ENCODE measurements at regions not wholly inside any gene's neighbourhood (a gene's known extent, or its start where the extent isn't known, plus 50 kb on each side); places are given as distances from the start of the nearest gene placed in this dataset.

DNA sequence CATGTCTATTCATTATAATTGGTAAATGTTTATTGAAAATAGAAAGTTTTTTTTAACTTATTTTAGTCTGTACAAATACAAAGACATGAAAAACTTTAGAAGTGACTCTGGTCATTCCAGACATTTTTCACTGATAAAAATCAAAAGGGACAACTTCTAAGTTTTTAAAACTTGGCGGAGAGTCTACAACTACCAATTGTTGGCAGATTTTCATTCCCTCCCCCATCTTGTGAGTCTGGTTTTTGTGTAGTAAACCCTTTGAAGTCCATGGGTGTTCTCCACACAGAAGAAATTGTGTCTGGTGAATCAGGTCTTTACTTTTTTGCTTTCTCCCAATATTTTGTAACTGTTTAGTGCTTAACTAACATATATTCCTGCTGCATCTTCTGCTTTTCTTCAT is 336.5 kb downstream of the PDGFC start:
- H3K27ac ChIP-seq (ENCODE audit: insufficient read depth in 1 of 2, low read depth in 1 of 2, low read length in 2 of 2, poor library complexity in 1 of 2, severe bottlenecking in 2 of 2), result no peak overlapping the region
- ChIA-PET CTCF (no interaction called here), POLR2A (no interaction called here)
- H3K4me1 ChIP-seq (ENCODE audit: control extremely low read depth in 1 of 4, control insufficient read depth in 4 of 4, insufficient read depth in 4 of 4, low read length in 3 of 4), result no peaks in the 10 kb centered on the region
- no peaks in the 10 kb centered on the region for H3K9me3 ChIP-seq (ENCODE audit: control extremely low read depth in 1 of 5, control insufficient read depth in 4 of 5, insufficient read depth in 2 of 5, low read depth in 1 of 5, low read length in 4 of 5)
- WGBS (ENCODE audit: insufficient coverage), result 100% methylated on average over 1 of the region's 1 CpG
- H3K27me3 ChIP-seq (replicated peaks in 2 of 5; ENCODE audit: control insufficient read depth in 4 of 5, insufficient read depth in 5 of 5, low read length in 4 of 5), result no peaks in the 10 kb centered on the region
- DNase-seq, result no peak
- H3K36me3 ChIP-seq (ENCODE audit: control insufficient read depth in 4 of 4, insufficient read depth in 4 of 4, low read length in 3 of 4), result no peaks in the 10 kb centered on the region
- no peak overlapping the region for H3K4me3 ChIP-seq (ENCODE audit: control insufficient read depth in 1 of 7, extremely low read depth in 1 of 7, insufficient read depth in 4 of 7, low read depth in 2 of 7, low read length in 6 of 7)

DNA sequence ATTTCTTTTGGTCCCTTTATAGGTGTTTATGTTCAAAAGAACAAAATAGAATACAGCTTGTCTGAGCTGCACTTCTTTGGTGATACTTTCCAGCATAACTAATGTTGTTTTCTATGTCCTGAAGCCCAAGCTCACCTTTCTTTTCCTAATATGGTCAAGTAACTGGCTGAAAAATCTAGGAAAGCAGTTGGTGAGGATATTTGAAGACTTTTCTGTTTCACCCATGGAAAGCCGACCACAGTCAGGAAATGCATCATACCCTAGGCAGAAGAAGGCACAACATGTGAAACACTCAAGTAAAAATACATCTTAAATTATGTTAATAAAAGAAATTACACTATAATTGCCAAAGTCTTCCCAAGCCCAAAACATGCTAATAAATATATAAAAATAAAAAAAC is 337.0 kb downstream of the PDGFC start:
- Histone ChIP-seq H3K9me3 (ENCODE audit: control extremely low read depth in 1 of 5, control insufficient read depth in 4 of 5, insufficient read depth in 2 of 5, low read depth in 1 of 5, low read length in 4 of 5) (peaks cover 0 to 2% (median 0%) of the 10 kb centered on the region in 5 experiments), H3K27me3 (replicated peaks in 2 of 5; ENCODE audit: control insufficient read depth in 4 of 5, insufficient read depth in 5 of 5, low read length in 4 of 5) (no peaks in the 10 kb centered on the region), H3K4me1 (ENCODE audit: control extremely low read depth in 1 of 4, control insufficient read depth in 4 of 4, insufficient read depth in 4 of 4, low read length in 3 of 4) (no peaks in the 10 kb centered on the region), H3K27ac (ENCODE audit: insufficient read depth in 1 of 2, low read depth in 1 of 2, low read length in 2 of 2, poor library complexity in 1 of 2, severe bottlenecking in 2 of 2) (no peak overlapping the region), H3K4me3 (ENCODE audit: control insufficient read depth in 1 of 7, extremely low read depth in 1 of 7, insufficient read depth in 4 of 7, low read depth in 2 of 7, low read length in 6 of 7) (no peak overlapping the region), H3K36me3 (ENCODE audit: control insufficient read depth in 4 of 4, insufficient read depth in 4 of 4, low read length in 3 of 4) (no peaks in the 10 kb centered on the region)
- DNase-seq, result no peak
- POLR2A ChIA-PET, result no interaction called here
- CTCF ChIA-PET, result no interaction called here
- no CpG with 5 or more reads among the region's 1 CpG for WGBS (ENCODE audit: insufficient coverage)

- Histone ChIP-seq H3K27ac (ENCODE audit: insufficient read depth in 1 of 2, low read depth in 1 of 2, low read length in 2 of 2, poor library complexity in 1 of 2, severe bottlenecking in 2 of 2) (no peak overlapping the region), H3K36me3 (ENCODE audit: control insufficient read depth in 4 of 4, insufficient read depth in 4 of 4, low read length in 3 of 4) (no peaks in the 10 kb centered on the region), H3K4me3 (ENCODE audit: control insufficient read depth in 1 of 7, extremely low read depth in 1 of 7, insufficient read depth in 4 of 7, low read depth in 2 of 7, low read length in 6 of 7) (no peak overlapping the region), H3K27me3 (replicated peaks in 2 of 5; ENCODE audit: control insufficient read depth in 4 of 5, insufficient read depth in 5 of 5, low read length in 4 of 5) (no peaks in the 10 kb centered on the region), H3K4me1 (ENCODE audit: control extremely low read depth in 1 of 4, control insufficient read depth in 4 of 4, insufficient read depth in 4 of 4, low read length in 3 of 4) (no peaks in the 10 kb centered on the region), H3K9me3 (ENCODE audit: control extremely low read depth in 1 of 5, control insufficient read depth in 4 of 5, insufficient read depth in 2 of 5, low read depth in 1 of 5, low read length in 4 of 5) (peaks cover 0 to 2% (median 0%) of the 10 kb centered on the region in 5 experiments)
- ChIA-PET POLR2A (no interaction called here), CTCF (no interaction called here)
- WGBS (ENCODE audit: insufficient coverage), result 100% methylated on average over 2 of the region's 5 CpGs
- no peak for DNase-seq
These were observed 337.8 kb downstream of the PDGFC start for GRCh38 chr4:156633847-156634246.

DNA sequence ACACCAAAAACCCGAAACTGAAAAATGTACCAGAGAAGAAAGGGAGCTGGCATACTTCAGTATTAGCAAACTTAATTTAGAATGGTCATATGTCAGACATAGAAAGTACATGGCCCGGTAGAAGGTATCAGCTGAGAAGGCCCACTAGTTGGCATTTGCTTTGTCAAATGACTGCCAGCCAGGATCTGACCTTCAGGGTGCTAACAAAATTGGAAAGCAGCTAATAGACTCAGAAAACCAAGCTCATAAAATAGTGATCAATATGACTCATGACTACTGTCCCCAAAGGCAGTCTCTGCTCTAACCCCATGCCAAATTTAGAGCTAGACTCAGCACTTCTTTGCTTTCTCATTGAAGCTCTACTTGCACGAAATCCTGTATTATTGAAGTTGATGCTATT is 342.7 kb downstream of the PDGFC start:
- WGBS (ENCODE audit: insufficient coverage), result 100% methylated on average over 2 of the region's 3 CpGs

GRCh38 chr4:156623376-156623775 is 348.2 kb downstream of the PDGFC start:
- H3K27ac ChIP-seq (ENCODE audit: insufficient read depth in 1 of 2, low read depth in 1 of 2, low read length in 2 of 2, poor library complexity in 1 of 2, severe bottlenecking in 2 of 2), result no peak overlapping the region
- 86% methylated on average over 2 of the region's 3 CpGs for WGBS (ENCODE audit: insufficient coverage)
- CTCF ChIA-PET, result no interaction called here

More for the DNA sequence above, 342.7 kb downstream of the PDGFC start:
- Histone ChIP-seq H3K9me3 (ENCODE audit: control extremely low read depth in 1 of 5, control insufficient read depth in 4 of 5, insufficient read depth in 2 of 5, low read depth in 1 of 5, low read length in 4 of 5) (peaks cover 0 to 4% (median 2%) of the 10 kb centered on the region in 5 experiments), H3K27me3 (replicated peaks in 2 of 5; ENCODE audit: control insufficient read depth in 4 of 5, insufficient read depth in 5 of 5, low read length in 4 of 5) (no peaks in the 10 kb centered on the region), H3K36me3 (ENCODE audit: control insufficient read depth in 4 of 4, insufficient read depth in 4 of 4, low read length in 3 of 4) (no peaks in the 10 kb centered on the region), H3K4me3 (ENCODE audit: control insufficient read depth in 1 of 7, extremely low read depth in 1 of 7, insufficient read depth in 4 of 7, low read depth in 2 of 7, low read length in 6 of 7) (no peak overlapping the region), H3K4me1 (ENCODE audit: control extremely low read depth in 1 of 4, control insufficient read depth in 4 of 4, insufficient read depth in 4 of 4, low read length in 3 of 4) (no peaks in the 10 kb centered on the region), H3K27ac (ENCODE audit: insufficient read depth in 1 of 2, low read depth in 1 of 2, low read length in 2 of 2, poor library complexity in 1 of 2, severe bottlenecking in 2 of 2) (no peak overlapping the region)
- ChIA-PET CTCF (no interaction called here), POLR2A (no interaction called here)
- no peak for DNase-seq

DNA sequence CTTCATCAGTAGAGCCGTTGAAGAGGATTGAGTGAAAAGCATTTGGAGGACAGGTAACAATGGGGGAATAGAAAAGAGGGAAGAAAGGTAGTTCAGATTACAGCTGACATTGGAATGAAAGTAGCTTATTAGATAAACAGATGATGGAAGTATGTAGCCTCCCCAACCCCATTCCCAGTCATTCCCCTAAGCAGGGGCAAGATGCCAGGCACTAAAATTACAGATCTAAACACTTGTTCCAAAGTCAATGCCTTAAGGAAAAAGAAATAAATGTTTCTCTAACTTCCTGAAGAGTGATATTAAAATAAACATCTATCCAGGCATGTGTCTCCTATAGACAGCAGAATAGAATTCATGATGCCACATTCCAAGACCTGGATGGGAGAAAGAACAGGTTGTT is 350.8 kb downstream of the PDGFC start:
- DNase-seq, result no peak
- Histone ChIP-seq H3K4me1 (ENCODE audit: control extremely low read depth in 1 of 4, control insufficient read depth in 4 of 4, insufficient read depth in 4 of 4, low read length in 3 of 4) (no peaks in the 10 kb centered on the region), H3K36me3 (ENCODE audit: control insufficient read depth in 4 of 4, insufficient read depth in 4 of 4, low read length in 3 of 4) (no peaks in the 10 kb centered on the region), H3K27me3 (replicated peaks in 2 of 5; ENCODE audit: control insufficient read depth in 4 of 5, insufficient read depth in 5 of 5, low read length in 4 of 5) (no peaks in the 10 kb centered on the region), H3K9me3 (ENCODE audit: control extremely low read depth in 1 of 5, control insufficient read depth in 4 of 5, insufficient read depth in 2 of 5, low read depth in 1 of 5, low read length in 4 of 5) (no peaks in the 10 kb centered on the region), H3K4me3 (ENCODE audit: control insufficient read depth in 1 of 7, extremely low read depth in 1 of 7, insufficient read depth in 4 of 7, low read depth in 2 of 7, low read length in 6 of 7) (no peak overlapping the region), H3K27ac (ENCODE audit: insufficient read depth in 1 of 2, low read depth in 1 of 2, low read length in 2 of 2, poor library complexity in 1 of 2, severe bottlenecking in 2 of 2) (no peak overlapping the region)
- ChIA-PET POLR2A (no interaction called here), CTCF (interaction anchor here (0.5 kb wide), 1 partner anchor 113 kb away, joined by 4 read pairs; no protein-coding TSS in a partner anchor)
- WGBS (ENCODE audit: insufficient coverage), result 100% methylated on average over 1 of the region's 1 CpG

More at GRCh38 chr4:156623376-156623775, 348.2 kb downstream of the PDGFC start:
- H3K9me3 ChIP-seq (ENCODE audit: control extremely low read depth in 1 of 5, control insufficient read depth in 4 of 5, insufficient read depth in 2 of 5, low read depth in 1 of 5, low read length in 4 of 5), result peaks cover 0 to 2% (median 0%) of the 10 kb centered on the region in 5 experiments
- no peaks in the 10 kb centered on the region for H3K27me3 ChIP-seq (replicated peaks in 2 of 5; ENCODE audit: control insufficient read depth in 4 of 5, insufficient read depth in 5 of 5, low read length in 4 of 5)
- no peaks in the 10 kb centered on the region for H3K4me1 ChIP-seq (ENCODE audit: control extremely low read depth in 1 of 4, control insufficient read depth in 4 of 4, insufficient read depth in 4 of 4, low read length in 3 of 4)
- H3K36me3 ChIP-seq (ENCODE audit: control insufficient read depth in 4 of 4, insufficient read depth in 4 of 4, low read length in 3 of 4), result no peaks in the 10 kb centered on the region
- no peak overlapping the region for H3K4me3 ChIP-seq (ENCODE audit: control insufficient read depth in 1 of 7, extremely low read depth in 1 of 7, insufficient read depth in 4 of 7, low read depth in 2 of 7, low read length in 6 of 7)
- no peak for DNase-seq
- POLR2A ChIA-PET, result no interaction called here

DNA sequence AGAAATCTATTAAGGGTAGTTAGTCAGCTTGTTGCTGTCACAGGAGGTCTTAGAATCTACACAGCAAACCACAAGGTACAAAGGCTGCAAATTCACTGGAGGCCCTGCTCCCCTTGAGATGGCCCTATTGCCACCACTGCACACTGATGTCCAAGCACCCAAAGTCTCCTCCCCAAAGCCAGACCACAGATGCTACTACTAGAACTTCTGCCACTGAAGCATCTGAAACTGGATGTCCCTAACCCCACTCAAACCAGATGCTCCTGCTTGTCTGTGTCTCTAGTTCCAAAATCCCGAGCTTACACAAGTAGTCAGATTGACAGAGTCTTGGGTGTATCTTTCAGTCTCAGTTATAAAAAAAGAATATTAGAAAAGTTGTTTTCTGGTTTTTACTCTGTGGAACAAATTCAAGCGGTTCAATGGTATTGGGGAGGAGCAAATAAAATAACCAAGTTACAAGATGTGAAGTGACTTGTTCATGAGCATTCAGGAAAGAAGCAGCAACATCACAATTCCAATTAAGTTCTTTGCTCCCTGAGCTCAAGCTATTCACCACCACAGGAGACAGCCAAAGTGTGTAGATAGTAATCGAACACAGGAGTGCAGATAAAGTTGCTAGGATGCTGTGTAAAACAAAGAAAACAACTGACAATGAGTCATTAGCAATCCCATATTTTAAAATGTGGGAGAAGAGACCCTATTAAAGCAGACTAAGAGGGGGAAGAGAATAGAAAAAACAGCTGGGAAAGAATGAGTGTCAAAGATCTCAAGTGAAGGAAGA is 352.3 kb downstream of the PDGFC start:
- H3K4me3 ChIP-seq (ENCODE audit: control insufficient read depth in 1 of 7, extremely low read depth in 1 of 7, insufficient read depth in 4 of 7, low read depth in 2 of 7, low read length in 6 of 7), result no peak overlapping the region
- POLR2A ChIA-PET, result no interaction called here
- H3K36me3 ChIP-seq (ENCODE audit: control insufficient read depth in 4 of 4, insufficient read depth in 4 of 4, low read length in 3 of 4), result no peaks in the 10 kb centered on the region
- no peaks in the 10 kb centered on the region for H3K9me3 ChIP-seq (ENCODE audit: control extremely low read depth in 1 of 5, control insufficient read depth in 4 of 5, insufficient read depth in 2 of 5, low read depth in 1 of 5, low read length in 4 of 5)
- no peak overlapping the region for H3K27ac ChIP-seq (ENCODE audit: insufficient read depth in 1 of 2, low read depth in 1 of 2, low read length in 2 of 2, poor library complexity in 1 of 2, severe bottlenecking in 2 of 2)
- CTCF ChIA-PET, result interaction anchor here (1.5 kb wide), 1 partner anchor 31 kb away, joined by 3 read pairs; no protein-coding TSS in a partner anchor
- DNase-seq, result no peak
- 60% methylated on average over 1 of the region's 3 CpGs for WGBS (ENCODE audit: insufficient coverage)
- H3K27me3 ChIP-seq (replicated peaks in 2 of 5; ENCODE audit: control insufficient read depth in 4 of 5, insufficient read depth in 5 of 5, low read length in 4 of 5), result no peaks in the 10 kb centered on the region
- no peaks in the 10 kb centered on the region for H3K4me1 ChIP-seq (ENCODE audit: control extremely low read depth in 1 of 4, control insufficient read depth in 4 of 4, insufficient read depth in 4 of 4, low read length in 3 of 4)
